CD4-positive, alpha-beta T cell treated with Interleukin-2 at 100 ng/mL for 4 hours (primary cell): ENCODE measurements at regions not wholly inside any gene's neighbourhood (a gene's known extent, or its start where the extent isn't known, plus 50 kb on each side); places are given as distances from the start of the nearest gene placed in this dataset.

Experiments
- DNase-seq: peaks from one replicate; pipeline ENCODE4 v3.0.0-alpha.2; 2020; ENCODE audit warnings: low spot score

DNA sequence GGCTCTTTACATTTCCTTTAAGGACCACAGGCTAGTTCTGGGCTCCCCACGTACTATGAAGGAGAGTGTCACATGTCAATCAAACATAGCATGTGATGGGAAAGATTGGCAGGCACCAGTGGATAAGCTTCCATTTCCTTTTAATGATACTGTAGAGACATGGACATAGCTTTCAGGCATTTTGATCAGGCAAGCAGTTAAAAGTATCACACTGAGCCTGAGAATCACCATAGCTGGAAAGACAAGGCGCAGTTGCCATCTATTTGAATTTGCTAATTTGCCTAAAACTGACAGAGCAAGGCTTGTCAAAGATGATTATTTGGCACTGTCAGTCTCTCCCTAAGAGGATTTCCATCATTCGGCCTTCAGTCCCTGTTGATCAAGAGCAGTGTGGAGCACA lies 263.4 kb upstream of the TAC1 start:
- no peak for DNase-seq

DNA sequence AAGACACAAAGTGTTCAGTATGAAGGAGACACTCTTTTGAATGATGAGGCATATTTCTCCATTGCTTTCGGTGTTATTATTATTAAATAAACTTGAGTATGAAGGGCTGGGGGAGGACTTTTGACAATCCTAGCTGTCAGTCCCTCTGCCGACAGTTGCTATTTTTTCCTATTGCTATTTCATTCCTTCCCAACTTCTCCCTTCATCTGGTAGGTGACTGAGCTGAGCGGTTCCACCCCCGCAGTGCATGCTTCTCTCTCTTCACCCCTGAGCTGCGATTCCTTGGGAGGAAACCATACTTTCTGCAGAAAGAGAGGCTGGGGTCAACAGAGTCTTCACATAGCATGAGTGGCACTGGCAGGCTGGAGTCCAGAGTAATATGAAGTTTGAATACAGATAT lies 261.2 kb upstream of the TAC1 start:
- no peak for DNase-seq

DNA sequence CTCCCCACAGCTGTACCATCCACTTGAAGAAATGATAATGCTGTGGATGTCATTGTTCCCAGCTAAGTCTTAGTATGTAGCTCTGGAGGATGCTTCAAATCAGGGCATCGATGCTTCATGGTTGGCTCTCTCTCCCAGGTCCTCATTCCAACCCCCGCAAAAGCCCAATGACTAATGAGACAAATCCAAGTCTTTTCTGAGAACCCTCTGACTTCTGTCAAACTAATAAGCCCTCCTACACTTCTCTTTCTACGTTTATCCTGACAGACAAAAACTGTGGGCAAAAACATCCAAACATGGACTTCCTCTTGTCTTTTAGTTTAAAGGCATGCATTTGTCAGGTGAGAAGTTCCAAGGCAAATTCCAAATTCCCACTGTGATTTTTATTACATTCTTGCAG lies 260.4 kb upstream of the TAC1 start:
- no peak for DNase-seq

DNA sequence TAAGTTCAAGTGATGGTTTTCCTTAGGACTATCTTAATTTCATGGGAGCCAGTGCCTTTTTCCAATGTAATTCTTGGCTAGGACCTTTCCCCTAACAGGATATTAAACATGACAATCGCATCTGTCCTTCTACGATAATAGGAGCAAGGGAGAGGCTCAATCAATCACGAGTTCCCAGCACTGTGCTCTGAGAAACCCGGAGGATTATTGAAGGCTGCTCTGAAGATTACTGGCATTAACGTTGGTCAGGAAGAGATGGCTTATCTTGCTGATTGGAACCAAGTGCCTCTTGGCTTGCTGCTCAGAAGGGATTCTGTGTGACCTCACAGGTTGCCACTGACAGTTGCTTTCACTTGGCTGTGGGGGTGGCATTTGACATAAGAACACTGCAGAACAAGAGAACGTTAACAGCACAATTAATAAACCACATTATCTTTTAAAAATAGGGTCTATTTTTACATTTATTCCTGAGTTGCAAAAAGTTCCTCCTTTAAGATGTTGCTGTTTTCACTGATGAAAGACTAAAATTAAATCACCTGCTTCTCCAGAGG lies 252.1 kb upstream of the TAC1 start:
- DNase-seq: no peak

DNA sequence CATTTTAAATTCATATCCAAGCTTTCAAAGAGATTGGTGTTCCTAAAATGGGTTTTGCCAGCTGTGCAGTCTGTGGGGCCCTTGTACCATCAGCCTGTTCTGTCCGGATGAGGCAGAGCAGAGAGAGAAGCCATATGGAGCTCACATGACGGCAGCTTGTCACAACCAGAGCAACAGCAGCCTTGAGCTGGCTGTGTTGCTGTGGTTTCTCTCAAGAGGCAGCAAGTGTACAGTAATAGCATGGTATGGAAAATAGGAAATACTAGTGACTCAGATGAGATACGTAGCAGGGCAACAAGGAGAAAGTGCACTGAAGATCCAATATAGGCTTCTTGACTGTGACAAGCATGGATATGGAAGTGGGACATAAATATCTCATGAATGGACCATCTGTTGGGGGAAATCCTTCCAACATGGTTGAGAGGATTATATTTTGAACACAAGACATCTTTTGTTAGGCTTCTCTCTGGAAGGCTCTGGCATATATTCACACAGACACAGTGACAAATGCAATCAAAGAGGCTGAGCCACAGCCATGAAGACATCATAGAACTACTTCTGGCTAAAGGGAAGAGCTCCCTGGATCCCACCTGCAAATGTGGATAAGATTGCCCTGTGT lies 251.0 kb upstream of the TAC1 start:
- DNase-seq: no peak

DNA sequence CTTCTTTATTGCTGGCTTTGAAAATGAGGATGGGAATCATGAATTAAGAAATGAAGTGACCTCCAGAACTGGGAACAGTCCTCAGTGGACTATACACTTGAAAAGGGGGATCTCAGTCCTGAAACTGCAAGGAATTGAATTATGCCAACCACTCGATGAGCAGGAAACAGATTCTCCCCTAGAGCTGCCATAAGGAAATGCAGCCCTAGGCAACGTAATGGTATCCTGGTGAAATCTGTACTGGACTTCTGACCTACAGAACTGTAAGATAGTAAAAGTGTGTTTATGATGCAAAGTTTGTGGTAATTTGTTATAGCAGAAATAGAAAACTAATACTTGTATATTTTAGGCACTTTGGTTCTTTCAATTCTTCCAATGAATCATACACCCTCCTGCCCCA lies 236.4 kb upstream of the TAC1 start:
- no peak for DNase-seq

DNA sequence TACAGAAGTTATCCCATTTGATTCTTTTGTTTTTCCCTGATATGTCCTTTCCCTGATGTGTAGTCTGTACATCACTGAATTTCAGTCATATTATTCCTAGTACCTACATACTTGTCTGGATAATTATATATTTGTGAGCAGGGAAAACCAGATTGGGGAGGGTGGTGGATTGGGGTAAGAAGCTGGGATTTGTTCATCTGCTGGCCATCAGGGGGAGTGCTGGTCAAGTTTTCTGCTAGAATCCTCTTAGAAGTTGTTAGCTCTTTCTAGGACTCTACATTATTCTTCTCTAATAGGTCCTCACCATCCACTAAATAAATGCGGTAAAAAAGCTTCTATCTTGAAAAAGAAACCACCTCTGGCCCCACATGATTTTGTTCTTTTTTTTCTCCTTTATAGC lies 232.7 kb upstream of the TAC1 start:
- DNase-seq: no peak

DNA sequence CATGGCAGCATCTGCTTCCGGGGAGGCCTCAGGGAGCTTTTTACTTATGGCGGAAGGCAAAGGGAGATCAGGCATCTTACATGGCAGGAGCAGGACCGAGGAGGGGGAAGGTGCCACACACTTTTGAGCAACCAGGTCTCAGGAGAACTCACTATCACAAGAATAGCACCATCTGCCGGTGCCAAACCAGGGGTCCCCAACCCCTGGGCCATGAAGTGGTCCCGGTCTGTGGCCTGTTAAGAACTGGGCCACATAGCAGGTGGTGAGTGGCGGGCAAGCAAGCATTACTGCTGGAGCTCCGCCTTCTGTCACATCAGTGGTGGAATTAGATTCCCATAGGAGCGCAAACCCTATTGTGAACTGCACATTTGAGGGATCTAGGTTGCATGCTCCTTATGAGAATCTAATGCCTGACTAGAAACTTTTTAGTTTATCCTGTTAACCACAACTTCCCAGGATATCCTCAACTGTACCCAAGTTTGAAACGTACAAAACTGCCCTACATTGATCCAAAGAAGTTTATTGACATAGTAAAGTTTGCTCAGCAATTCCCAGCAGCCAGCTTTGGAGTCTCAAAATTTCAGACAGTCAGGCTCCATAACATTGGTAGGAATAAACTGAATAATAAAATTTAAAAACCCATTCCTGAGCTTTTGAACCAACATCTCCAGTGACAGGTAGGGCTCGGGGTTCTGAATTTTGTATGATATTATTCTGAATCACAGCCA lies 228.4 kb upstream of the TAC1 start:
- DNase-seq: no peak

DNA sequence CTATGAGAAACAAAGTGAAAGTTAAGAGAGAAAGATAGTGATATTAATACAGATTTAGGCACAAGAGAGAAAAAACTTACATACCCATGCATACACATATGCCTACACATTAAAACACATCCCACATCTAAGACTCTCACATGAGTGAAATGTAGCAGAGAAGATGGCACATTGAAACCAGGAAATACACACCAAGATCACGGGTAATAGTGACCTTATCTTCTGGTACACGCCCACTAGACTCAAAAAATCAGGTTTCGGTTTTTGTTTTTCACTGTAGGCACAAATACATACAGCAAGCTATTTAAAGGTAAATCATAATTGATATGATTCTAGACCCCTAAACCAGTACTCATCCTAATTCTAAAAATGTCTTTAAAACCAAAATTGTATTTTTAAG lies 225.2 kb upstream of the TAC1 start:
- DNase-seq: peak; percentile 14

DNA sequence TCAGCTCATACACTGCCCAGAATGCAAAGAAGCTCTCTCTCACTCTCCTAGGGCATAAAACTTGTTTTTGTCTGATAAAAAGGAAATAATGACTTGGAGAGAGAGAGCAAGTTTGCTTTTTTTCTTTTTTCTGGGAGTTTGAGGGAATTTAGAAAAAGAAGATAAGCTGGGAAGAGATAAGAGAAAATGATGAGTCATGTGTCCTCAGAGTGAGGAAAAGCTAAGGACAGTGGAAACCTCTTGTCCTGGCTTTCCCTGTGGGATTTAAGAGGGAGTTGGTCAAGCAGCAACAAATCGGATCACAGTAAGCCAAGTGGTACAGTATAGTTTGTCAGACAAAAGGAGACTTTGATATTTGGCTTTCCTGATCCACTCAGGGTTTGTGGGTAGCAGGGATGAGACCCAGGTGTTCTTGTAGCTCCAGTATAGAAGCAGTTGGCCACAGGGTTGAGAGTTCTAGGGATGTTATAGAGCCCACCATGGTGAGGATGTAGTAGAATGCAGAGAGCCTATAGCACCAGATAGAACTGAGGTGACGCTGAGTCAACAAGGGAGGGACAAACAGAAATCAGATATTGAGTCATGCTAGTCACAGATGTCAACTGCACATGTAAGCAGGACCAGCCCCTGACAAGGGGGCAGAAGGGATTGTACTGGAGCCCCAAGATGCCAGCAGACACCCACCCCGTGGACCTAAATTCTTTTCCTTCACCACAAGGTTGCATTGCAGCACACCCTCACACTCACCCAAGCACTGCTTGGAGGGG lies 219.3 kb upstream of the TAC1 start:
- DNase-seq: no peak

DNA sequence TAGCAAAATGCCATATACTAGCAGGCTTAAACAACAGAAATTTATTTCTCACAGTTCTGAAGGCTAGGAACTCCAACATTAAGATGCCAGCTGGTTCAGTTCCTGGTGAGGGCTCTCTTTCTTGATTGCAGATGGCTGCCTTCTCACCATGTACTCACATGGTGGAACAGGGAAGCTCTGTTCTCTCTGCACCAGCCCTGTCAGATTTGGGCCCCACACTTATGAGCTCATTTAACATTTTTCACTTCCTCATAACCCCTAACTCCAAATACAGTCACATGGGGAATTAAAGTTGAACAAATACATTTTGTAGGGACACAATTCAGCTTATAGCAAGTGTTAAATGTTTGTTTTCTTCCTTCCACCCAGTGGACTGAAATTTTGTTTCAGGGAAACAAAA lies 218.6 kb upstream of the TAC1 start:
- DNase-seq: no peak

DNA sequence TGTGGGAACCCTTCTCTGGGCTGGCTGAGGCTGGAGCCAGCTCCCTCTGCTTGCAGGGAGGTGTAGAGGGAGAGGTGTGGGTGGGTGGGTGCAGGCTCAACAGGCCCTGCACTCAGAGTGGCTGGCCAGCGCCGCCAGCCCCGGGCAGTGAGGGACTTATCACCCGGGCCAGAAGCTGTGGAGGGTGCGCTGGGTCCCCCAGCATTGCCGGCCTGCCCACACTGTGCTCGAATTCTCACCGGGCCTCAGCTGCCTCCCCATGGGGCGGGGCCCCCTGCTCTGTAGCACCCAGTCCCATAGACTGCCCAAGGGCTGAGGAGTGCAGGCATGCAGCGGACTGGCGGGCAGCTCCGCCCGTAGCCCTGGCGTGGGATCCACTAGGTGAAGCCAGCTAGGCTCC lies 190.7 kb upstream of the TAC1 start:
- DNase-seq: no peak

DNA sequence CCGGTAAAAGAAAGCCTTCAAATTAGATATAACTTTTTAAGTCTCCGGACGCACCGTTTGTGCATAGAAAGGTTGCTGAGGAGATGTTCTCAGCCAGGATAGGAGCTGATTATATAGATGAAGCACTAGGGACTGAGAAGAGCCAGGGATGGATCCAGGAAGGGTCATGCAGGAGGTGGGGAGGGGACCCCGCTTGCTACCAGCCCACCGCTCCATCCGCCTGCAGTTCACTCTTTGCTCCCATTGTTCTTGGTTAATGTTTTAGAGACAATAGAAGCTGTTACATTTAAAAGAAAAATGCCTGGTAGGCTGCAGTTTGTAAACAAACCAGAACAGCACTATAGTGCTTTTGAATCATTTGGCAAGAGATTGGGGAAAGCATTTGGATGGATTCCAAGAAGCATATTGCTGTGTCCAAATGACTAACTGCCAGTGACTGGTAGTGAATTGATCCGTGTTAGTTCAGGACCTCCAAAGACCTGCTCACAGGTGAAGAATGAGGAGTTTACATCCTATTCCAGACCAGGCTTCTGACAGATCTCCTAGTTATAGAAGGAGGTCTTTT lies 175.9 kb upstream of the TAC1 start:
- DNase-seq: no peak

DNA sequence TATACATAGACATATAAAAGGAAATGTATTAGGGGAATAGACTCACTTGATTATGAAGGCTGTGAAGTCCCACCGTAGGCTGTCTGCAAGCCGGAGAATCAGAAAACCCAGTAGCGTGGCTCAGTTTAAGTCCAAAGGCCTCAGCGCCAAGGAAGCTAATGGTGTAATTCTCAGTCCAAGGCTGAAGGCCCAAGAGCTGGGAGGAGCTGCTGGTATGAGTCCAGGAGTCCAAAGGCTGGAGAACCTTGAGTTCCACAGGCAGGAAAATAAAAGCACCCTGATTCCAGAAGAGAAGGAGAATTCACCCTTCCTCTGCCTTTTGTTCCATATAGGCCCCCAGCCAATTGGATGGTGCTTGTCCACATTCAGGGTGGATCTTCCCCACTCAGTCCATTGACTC lies 166.2 kb upstream of the TAC1 start:
- no peak for DNase-seq

DNA sequence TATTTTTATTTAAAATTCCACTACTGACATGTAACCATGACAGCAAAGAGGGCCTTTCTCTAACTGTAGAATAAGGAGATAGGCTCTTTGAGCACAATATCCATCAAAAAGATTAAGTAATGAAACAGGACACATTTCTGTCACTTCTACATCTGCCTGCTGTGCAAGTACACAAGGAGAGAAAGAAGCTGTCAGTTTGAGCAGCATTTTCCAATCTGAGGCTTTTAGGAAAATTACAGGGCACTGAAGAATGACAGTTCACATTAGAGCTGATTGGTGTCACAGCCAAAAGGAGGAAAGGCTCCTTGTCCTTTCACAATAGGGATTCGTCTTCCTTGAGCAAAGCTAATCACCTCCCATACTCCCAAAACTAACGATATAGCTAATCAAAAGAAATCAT lies 158.8 kb upstream of the TAC1 start:
- no peak for DNase-seq

DNA sequence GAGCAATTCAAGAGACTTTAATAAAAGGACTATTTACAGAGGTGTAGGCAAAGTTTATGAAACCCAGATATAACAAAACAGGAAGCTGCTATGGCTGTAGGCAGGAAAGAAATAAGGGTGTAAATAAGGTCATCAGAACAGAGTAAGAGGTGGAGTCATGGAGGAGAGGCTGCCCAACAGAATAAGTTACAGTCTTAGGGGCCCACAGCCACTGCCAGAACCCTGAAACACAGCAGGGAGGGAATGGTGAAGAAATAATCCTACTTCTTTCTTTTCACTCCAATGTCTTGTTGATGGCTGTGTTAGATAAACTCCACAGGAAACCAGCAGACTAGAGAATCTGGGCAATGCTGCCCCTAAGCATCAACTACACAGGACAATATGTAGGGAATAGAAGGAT lies 155.8 kb upstream of the TAC1 start:
- DNase-seq: no peak

DNA sequence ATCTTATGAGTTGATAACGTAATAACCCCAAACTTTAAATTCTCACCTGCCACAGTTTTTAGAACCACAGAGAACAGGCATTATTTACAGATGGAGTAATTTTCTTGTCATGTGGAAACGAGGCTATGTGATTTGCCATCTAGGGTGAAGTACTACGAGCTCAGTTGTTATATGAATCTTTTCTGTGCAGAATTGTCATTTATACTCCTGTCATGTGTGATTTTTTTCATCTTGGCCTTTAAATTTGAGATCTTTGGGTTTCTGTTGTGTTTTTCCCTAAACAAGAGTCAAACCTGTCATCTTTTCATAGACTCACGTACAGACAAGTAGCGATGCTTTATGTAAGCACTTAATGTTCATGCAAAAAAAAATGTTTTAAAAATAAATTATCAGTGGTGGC lies 153.7 kb upstream of the TAC1 start:
- DNase-seq: no peak

DNA sequence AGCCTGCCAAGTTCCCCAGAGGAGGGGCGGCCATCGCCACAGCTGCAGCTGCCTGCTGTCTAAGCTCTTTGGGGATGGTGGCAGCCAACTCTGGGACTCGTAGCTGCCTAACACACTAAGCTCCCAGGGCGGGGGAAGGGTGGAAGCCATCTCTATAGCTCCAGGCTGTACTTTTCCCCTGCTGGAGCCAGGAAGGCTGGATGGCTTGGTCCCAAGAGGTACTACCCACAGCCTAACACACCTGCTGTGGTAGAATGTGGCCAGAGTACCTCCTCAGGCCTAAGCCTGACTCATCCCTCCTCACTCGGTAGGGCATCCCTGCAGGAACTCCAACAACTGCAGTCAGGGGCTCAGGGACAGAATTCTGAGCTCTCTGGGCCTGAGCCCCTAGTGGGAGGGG lies 151.7 kb upstream of the TAC1 start:
- no peak for DNase-seq

DNA sequence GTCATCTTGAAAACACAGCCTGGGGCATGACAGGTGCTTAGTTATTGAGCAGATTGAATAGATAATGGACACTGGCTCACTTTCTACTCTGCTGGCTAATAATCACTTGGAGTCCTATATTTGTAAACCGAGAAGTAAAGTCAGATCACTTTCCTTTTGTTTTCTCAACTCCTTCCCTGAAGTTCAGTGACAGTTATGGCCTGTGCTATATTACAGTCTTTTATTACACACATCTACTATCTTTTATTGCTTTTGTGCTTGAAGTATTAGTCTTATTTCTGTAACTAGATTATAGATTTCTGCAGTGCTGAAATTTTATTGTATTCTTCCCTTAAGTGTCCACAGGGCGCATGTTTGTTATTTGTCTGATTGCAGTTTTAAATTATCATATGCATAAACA lies 136.4 kb upstream of the TAC1 start:
- DNase-seq: no peak

DNA sequence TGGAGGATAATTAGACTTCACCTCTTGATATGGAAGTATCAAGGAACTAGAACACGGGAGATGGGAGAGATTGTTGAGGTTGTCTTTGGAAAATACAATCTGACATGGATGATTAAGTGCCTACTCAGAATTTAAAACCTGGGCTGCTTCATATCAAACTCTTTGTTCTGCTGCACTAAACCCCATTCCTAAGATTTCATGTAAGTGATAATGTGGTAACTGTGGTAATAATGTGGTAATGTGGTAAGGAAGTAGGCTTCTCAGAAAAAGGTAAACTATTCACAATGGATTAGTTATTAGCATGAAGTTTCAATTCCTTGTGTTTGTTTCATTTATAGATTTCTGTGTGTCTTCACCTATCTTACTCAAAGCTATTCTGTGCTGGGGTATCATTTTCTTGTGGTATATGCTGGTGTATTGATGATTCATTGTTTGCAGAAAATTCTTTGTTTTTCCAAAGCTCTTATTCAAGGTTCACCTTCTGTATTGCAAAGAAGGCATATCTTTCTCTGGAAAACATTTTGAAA lies 129.9 kb upstream of the TAC1 start:
- DNase-seq: no peak

DNA sequence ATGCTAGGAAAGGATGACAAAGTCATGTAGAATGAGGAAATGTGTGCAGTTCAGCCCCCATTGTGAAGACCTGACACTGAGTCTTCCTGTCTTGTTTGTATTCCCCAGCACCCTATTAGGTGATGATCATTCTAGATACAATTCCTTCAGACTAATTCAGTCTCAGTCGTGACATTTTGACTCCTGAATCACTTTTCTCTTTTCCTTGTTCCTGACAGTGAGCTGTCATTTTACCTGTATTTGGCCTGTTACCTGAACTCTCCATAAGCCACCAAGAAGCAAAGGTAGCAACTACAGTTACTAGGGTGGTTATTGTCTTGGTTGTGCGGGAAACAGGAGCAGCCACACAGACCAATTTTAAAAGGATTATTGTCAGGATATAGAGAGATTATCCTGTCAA lies 111.4 kb upstream of the TAC1 start:
- DNase-seq: no peak

DNA sequence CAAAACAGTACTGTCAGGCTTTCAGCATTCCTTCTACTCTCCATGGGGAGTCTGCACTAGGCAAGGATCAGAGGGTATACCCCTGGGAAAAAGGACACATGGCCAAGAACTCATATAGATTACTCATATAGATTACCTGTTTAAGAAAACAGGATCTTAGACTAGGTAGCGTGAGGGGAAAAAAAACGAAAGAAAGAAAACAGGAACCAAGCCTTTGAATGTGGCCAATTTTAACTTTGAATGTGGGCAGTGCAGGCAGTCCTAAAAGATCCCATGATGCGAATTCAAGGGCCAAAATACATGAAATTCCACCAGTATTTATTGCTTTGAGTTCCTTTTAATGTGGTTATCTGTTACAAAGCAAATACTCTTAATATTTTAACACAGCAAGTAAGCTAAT lies 108.6 kb upstream of the TAC1 start:
- DNase-seq: no peak

DNA sequence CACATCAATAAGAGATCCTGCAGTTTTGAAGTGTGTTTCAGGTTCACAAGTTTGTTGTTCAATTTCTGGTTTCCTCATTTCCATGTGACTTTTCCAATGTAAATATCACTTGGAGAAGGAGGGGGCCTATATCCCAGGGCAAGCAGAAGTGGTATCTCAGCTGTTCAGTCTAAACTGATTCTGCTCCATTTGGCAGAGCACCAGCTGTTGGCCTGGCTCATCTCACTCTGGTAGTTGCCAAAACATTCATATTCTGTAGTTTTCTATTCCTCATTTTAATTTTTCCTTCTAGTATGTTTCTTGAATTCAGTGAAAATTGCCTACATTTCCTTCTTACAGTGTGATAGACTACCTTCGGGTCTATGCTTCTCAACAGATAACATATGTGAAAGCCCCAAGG lies 101.8 kb upstream of the TAC1 start:
- DNase-seq: no peak
